A549 (cell line): ENCODE measurements at regions not wholly inside any gene's neighbourhood (a gene's known extent, or its start where the extent isn't known, plus 50 kb on each side); places are given as distances from the start of the nearest gene placed in this dataset.

Source experiments
- POLR2A ChIP-seq: IDR thresholded peaks from 2 replicates; pipeline ENCODE4 v1.6.1; 2012; ENCODE audit warnings: mild to moderate bottlenecking, low read length
- RAD21 ChIP-seq, 2 experiments: fragments of >200 bp in 1 of 2; sonication (Bioruptor Twin) in 1 of 2; formaldehyde crosslinking in 1 of 2; IDR thresholded peaks in 1 of 2; conservative IDR thresholded peaks in 1 of 2; 2 replicates in 1 of 2; 3 replicates in 1 of 2; pipeline ENCODE4 v1.6.1; 2012 to 2018; ENCODE audit warnings: inconsistent platforms in 1 of 2
- TF ChIP-seq, protein P1 (sequence below): fragments of >200 bp; sonication (Bioruptor Twin); formaldehyde crosslinking; IDR thresholded peaks from 3 replicates; pipeline ENCODE4 v1.5.1; 2016

- TF ChIP-seq RAD21 (conservative IDR thresholded peaks at IDR 0.05 in 1 of 2, IDR thresholded peaks at IDR 0.05 in 1 of 2): no peak
- TF ChIP-seq, protein P1, sequence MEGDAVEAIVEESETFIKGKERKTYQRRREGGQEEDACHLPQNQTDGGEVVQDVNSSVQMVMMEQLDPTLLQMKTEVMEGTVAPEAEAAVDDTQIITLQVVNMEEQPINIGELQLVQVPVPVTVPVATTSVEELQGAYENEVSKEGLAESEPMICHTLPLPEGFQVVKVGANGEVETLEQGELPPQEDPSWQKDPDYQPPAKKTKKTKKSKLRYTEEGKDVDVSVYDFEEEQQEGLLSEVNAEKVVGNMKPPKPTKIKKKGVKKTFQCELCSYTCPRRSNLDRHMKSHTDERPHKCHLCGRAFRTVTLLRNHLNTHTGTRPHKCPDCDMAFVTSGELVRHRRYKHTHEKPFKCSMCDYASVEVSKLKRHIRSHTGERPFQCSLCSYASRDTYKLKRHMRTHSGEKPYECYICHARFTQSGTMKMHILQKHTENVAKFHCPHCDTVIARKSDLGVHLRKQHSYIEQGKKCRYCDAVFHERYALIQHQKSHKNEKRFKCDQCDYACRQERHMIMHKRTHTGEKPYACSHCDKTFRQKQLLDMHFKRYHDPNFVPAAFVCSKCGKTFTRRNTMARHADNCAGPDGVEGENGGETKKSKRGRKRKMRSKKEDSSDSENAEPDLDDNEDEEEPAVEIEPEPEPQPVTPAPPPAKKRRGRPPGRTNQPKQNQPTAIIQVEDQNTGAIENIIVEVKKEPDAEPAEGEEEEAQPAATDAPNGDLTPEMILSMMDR: no peak
- no peak for TF ChIP-seq POLR2A
These were observed 274.9 kb upstream of the LDB2 start for GRCh38 chr4:17173300-17173699.
